HG03575 (cell line): ENCODE measurements at regions not wholly inside any gene's neighbourhood (a gene's known extent, or its start where the extent isn't known, plus 50 kb on each side); places are given as distances from the start of the nearest gene placed in this dataset.
"Not testable (repeated sequence)": the region's sequence is repeated elsewhere in the genome, so short reads cannot be mapped to it uniquely, and the experiment has no call there.

ENCODE experiments used
- ATAC-seq: cut with Tn5 transposase; IDR thresholded peaks from one replicate; pipeline ENCODE4 v1.9.1; 2021; ENCODE audit not compliant: unreplicated experiment, insufficient number of reproducible peaks, low FRiP score; ENCODE audit errors: extremely low read depth

DNA sequence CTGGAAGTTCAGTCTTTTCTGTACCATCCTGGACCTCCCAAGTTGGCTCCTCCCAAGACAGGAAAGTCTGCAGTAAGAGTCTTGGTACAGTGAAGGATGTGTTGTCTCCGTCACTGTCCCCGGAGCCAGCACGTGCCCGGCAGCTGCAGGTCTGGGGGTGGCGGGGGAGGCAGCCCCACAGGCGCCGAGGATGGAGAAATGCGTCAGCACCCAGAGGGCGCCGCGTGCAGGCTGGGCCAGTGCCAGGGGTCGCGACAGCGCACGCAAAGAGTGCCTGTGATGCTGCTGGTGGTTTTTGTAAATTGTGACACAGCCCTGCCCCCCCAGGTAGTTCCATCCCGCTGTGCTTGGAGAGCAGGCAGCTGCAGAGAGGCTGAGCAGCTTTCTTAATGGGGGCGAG is 1200.5 kb downstream of the BRD1 start:
- ATAC-seq: no peak

GRCh38 chr22:48624401-48624800 is 1203.3 kb downstream of the BRD1 start:
- no peak for ATAC-seq

GRCh38 chr22:48622891-48623545 is 1204.7 kb downstream of the BRD1 start:
- no peak for ATAC-seq

DNA sequence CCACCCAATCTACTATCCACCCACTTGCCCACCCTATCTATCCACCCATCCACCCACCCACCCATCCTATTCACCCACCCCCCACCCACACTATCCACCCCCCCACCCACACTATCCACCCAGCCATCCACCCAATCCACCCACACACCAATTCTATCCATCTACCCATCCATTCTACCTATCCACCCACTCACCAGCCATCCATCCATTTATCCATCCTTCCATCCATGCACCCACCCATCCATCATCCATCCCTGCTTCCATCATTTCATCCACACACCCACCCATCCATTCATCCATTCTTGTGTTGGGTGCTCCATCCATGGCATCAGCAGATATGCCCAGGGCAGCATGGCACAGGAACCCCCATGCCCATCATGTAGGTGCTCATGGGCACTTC is 1206.6 kb downstream of the BRD1 start:
- no peak for ATAC-seq

DNA sequence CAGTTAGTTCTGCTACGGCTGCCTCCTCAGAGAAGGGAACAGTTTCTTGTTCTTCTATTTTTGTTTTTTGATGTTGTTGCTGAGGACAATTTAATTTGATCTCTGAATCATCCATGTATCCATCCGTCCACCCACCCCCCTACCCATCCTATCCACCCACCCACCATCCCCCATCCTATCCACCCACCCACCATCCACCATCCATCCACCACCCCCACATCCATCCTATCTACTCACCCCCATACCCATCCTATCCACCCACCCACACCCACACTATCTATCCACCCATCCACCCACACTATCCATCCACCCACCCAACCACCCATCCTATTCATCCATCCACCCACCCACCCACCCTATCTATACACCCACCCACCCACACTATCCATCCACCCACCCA is 1207.2 kb downstream of the BRD1 start:
- ATAC-seq: not testable (repeated sequence)

- no peak for ATAC-seq
These were observed 1208.0 kb downstream of the BRD1 start for GRCh38 chr22:48619721-48620120.

DNA sequence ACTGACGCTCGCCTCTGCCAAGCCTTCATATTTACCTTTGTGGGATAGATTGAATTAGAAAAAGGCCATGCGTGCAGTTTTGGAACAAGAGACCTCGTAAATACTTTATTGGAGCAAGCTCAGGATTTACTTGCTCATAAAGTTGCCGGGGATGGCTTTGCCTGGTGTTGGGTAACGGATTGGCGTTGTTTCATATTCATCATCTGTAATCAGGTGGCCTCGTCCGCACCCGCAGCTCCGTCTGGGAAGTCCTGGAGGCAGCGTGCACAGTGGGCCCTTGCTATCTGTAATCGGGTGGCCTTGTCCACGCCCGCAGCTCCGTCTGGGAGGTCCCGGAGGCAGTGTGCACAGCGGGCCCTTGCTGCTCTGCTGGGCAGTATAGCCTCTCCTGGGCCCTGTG is 1209.3 kb downstream of the BRD1 start:
- no peak for ATAC-seq

DNA sequence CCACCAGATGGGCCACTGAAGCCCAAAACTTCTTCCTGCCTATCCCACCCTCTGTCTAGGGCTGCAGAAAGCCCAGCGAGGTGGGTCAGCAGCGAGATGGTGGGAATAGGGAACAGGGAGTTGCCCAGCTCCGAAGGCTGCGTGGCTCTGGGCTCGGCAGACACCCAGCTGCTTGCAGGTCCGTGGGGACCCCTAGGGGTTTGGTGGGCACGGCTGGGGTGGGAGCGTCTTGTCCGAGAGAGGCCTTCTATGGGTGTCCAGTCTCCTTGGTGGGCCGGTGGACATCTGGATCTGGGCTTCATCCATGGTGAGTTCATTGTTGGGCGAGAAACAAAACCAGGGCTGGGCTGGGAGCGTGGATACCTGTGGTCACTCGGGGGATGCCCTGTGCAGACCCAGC is 1211.0 kb downstream of the BRD1 start:
- no peak for ATAC-seq

DNA sequence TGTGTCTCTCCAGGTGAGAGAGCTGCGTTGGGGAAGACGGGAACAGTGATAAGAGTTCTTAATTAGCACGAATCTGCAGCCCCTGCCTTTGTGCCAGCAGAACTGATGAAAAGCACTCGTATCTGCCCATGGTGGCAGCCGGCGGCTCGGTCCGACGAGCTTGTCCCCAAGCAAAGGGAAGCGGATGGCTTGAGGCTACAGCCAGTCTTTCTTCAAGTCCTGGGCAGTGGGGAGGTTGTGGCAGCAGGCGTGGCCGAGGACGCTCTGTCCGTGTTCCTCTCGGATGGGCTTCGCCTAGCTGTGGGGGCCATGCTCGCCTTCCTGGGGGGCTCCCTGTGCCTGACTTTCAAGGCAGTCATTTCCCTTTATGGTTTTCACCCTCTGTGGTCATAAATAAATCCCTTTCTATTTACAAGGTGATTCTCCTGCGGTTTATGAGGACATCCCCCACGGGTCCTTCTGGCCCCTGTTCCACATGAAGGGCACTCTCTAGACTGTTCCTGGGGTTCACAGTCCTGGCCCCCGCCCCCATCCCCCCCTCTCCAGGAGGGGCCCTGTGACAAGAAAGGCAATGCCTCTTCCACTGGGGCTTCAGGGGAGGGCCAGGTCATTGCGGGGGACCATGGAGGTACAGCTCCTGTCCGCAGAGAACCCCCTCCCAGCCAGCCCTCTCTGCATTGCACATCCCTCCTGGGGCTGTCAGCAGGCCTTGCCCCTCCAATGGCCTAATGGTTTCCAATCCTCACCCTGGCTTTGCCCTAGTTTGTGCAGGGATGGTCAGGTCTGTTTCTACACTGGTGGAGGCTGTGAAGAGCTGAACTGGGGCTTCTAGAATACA is 1212.3 kb downstream of the BRD1 start:
- no peak for ATAC-seq

DNA sequence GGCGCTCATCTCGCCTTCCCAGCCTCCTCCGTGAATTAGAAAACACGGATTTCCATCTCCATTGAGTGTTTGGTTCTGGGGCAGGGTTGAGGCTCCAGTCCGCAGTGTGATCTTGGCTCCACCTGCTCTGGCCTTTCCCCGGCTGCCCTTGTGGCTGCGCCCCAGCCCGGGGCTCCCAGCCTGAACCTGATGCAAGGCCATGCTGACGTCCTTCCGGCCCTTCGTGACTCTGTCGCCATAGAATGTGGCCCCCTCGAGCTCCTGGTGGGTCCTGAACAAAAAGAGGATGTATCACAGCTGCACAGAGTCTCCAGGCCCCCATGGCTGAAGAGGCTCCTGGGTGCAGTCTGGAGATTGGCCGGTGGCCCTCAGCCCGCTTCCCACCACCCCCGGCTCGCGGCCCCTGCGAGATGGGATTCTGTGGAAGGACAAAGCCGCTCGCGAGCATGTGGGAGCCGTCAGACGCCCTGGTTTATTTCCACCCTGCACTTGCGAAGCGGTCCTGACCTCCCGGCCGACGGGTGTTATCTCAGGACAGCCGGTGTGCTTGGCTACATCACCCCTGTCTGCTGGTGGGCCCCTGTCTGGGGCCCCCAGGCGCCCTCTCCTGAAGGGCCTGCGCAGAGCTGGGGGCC is 1214.0 kb downstream of the BRD1 start:
- no peak for ATAC-seq

- no peak for ATAC-seq
These were observed 1215.3 kb downstream of the BRD1 start for GRCh38 chr22:48612077-48612995.

DNA sequence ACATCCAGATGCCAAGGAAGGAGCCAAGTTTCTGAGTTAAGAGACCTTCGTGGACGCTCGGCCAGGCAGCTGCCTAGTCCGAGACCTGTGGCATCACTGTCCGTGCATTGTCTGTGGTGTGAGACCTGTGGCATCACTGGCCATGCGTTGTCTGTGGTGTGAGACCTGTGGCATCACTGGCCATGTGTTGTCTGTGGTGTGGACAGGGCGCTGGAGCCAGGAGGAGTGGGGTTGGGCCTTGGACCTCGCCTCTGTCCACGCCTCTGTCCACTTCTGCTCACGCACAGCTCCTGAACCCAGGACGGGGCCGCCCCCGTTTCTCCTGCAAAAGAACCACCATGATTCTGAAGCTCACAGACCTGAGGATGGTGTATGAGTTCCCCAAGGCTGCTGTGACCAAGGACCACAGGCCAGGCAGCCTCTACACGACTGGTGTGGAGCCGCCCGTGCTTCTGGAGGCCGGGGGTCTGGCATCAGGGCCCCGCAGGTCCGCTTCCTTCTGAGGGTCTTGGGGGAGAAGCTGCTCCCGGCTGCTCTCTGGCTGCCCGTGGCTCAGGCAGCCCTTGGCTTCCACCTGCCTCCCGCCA is 1218.3 kb downstream of the BRD1 start:
- no peak for ATAC-seq

DNA sequence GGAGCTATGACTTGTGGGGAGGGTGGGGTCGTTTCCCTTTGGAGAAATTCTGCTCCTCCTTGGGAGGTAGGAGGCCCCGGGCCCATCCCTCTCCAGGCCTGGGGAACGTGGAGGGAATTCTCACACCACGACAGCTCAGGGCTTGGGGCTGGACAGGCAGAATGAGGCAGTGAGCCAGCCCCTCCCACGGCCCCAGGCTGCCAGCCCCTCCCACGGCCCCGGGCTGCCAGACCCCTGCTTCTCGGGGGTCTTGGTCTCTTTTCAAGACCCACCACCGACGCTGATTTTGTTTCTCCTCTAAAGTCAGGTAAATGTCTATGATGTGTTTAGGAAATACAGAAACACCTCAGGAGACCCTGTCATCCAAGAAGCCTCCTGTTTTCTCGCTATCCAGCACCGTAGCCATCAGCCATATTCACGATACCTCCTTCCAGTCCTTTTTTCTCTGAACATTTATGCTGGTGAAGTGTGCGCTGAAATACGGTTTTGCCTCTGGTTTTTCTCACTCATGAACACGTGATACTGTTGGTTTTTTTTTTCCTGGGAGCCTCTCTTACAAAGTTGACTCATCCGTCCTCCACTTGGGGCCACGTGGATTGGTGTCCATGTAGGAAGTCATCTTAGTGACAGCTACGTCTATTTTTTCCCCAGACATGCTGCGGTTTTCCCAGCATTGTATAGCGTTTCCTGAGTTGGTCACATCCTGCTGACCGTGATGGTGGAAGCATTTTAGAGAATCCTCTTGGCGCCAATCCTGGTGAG is 1219.6 kb downstream of the BRD1 start:
- ATAC-seq: no peak

- ATAC-seq: no peak
These were observed 1220.9 kb downstream of the BRD1 start for GRCh38 chr22:48606684-48607307.

- ATAC-seq: no peak
These were observed 1221.7 kb downstream of the BRD1 start for GRCh38 chr22:48605856-48606481.

DNA sequence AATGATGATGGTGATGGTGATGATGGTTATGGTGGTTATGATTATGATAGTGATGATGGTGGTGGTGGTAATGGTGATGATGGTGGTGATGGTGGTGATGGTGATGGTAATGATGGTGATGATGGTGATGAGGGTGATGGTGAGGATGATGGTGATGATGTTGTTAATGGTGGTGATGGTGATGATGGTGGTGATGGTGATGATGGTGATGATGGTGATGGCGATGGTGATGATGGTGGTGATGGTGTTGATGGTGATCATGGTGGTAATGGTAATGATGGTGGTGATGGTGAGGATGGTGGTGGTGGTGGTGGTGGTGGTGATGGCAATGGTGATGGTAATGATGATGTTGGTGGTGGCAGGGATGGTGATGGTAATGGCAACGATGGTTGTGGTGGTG is 1222.5 kb downstream of the BRD1 start:
- ATAC-seq: no peak

- ATAC-seq: no peak
These were observed 1223.9 kb downstream of the BRD1 start for GRCh38 chr22:48603621-48604320.
